ENCODE measurements at regions not wholly inside any gene's neighbourhood (a gene's known extent, or its start where the extent isn't known, plus 50 kb on each side); places are given as distances from the start of the nearest gene placed in this dataset.

DNA sequence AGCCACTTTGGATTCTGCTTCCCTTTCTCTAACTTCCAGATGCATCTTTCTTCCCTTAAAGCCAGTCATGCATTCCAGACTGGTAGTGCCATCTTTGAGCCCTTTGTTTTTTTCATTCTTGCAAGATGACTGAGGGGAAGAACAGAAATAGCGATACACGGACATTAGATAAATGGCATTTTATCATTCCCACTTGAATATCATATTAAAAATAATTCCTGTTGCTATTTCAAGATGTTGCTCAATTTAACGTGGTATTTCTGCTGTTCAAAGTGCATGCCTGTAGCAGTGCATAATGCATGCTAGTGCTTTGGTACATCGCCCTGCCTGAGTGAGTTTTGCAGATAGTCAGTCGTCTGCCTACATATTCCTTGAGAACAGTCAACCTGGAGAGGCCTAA lies 140.6 kb upstream of the FRY start:
- Histone ChIP-seq H3K4me3 (ENCODE audit: low read depth, low read length) (no peak overlapping the region), H3K27me3 (ENCODE audit: control insufficient read depth, insufficient read depth, low read length) (peaks cover 7% of the 10 kb centered on the region), H3K9me3 (ENCODE audit: control insufficient read depth, insufficient read depth, low read length) (no peaks in the 10 kb centered on the region), H3K27ac (ENCODE audit: low read depth, low read length) (no peak overlapping the region)
- ChIA-PET POLR2A (no interaction called here), CTCF (no interaction called here)
- no peak for TF ChIP-seq CTCF (IDR thresholded peaks at IDR 0.05; ENCODE audit: low read depth, low read length)
- DNase-seq (ENCODE audit: low read depth, low spot score) = no peak

DNA sequence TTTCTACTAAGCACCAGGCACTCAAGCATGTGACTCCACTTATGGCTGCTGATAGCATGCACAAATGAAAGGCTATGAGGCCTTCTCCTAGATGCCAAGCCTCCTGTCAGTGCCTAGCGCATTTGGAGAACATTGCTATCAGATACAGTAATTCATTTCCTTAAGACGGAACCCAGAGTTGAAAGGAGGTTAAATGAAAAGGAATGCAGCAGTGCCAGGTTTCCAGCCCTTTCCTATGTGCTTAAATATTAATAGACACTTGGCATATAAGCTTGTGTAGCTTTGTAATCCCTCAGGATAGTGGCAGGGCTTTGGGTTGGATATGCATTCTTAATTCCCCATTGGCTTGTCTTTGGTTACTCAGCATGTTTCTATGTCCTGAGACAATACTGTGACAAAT lies 140.1 kb upstream of the FRY start:
- Histone ChIP-seq H3K4me3 (ENCODE audit: low read depth, low read length) (no peak overlapping the region), H3K27me3 (ENCODE audit: control insufficient read depth, insufficient read depth, low read length) (peaks cover 7% of the 10 kb centered on the region), H3K9me3 (ENCODE audit: control insufficient read depth, insufficient read depth, low read length) (no peaks in the 10 kb centered on the region), H3K27ac (ENCODE audit: low read depth, low read length) (no peak overlapping the region)
- ChIA-PET CTCF (interaction anchor here (0.7 kb wide), 1 partner anchor 215 kb away, joined by 3 read pairs; no protein-coding TSS in a partner anchor), POLR2A (no interaction called here)
- no peak for TF ChIP-seq CTCF (IDR thresholded peaks at IDR 0.05; ENCODE audit: low read depth, low read length)
- no peak for DNase-seq (ENCODE audit: low read depth, low spot score)

GRCh38 chr13:31894931-31895330 lies 136.6 kb upstream of the FRY start:
- DNase-seq (ENCODE audit: low read depth, low spot score) = no peak
- Histone ChIP-seq H3K27ac (ENCODE audit: low read depth, low read length) (no peak overlapping the region), H3K4me3 (ENCODE audit: low read depth, low read length) (no peak overlapping the region), H3K27me3 (ENCODE audit: control insufficient read depth, insufficient read depth, low read length) (no peaks in the 10 kb centered on the region), H3K9me3 (ENCODE audit: control insufficient read depth, insufficient read depth, low read length) (no peaks in the 10 kb centered on the region)
- POLR2A ChIA-PET = no interaction called here
- TF ChIP-seq CTCF (IDR thresholded peaks at IDR 0.05; ENCODE audit: low read depth, low read length) = no peak
- CTCF ChIA-PET = interaction anchor here (1.1 kb wide), 1 partner anchor 15 kb away, joined by 7 read pairs; no protein-coding TSS in a partner anchor

GRCh38 chr13:31895691-31896090 lies 135.9 kb upstream of the FRY start:
- Histone ChIP-seq H3K4me3 (ENCODE audit: low read depth, low read length) (no peak overlapping the region), H3K27ac (ENCODE audit: low read depth, low read length) (no peak overlapping the region), H3K9me3 (ENCODE audit: control insufficient read depth, insufficient read depth, low read length) (no peaks in the 10 kb centered on the region), H3K27me3 (ENCODE audit: control insufficient read depth, insufficient read depth, low read length) (no peaks in the 10 kb centered on the region)
- POLR2A ChIA-PET = no interaction called here
- CTCF ChIA-PET = interaction anchor here (1.9 kb wide), 1 partner anchor 14 kb away, joined by 16 read pairs; no protein-coding TSS in a partner anchor
- DNase-seq (ENCODE audit: low read depth, low spot score) = no peak
- TF ChIP-seq CTCF (IDR thresholded peaks at IDR 0.05; ENCODE audit: low read depth, low read length) = no peak

DNA sequence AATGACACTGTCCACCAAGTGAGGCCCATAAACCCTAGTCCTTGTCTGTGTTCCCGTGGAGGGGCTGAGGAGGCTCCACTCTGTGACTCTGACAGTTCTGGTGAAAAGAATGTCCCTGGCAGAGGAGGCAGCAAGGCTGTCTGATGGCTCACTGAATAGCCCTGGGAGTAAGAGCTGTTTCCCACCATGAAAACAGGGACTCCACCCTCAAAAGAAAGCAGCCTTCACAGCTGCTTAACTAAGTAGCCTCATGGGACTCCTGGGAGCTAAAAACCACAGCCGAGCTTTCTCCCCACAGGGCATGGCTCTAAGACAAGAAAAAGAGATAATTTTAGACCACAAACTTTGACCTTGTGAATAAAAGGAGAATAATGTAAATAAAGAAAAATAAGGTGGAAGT lies 135.1 kb upstream of the FRY start:
- Histone ChIP-seq H3K27me3 (ENCODE audit: control insufficient read depth, insufficient read depth, low read length) (no peaks in the 10 kb centered on the region), H3K4me3 (ENCODE audit: low read depth, low read length) (no peak overlapping the region), H3K9me3 (ENCODE audit: control insufficient read depth, insufficient read depth, low read length) (no peaks in the 10 kb centered on the region), H3K27ac (ENCODE audit: low read depth, low read length) (no peak overlapping the region)
- ChIA-PET CTCF (interaction anchor here (1.9 kb wide), 1 partner anchor 14 kb away, joined by 16 read pairs; no protein-coding TSS in a partner anchor), POLR2A (no interaction called here)
- no peak for TF ChIP-seq CTCF (IDR thresholded peaks at IDR 0.05; ENCODE audit: low read depth, low read length)
- no peak for DNase-seq (ENCODE audit: low read depth, low spot score)
